GM23248 (cell line): ENCODE measurements at regions not wholly inside any gene's neighbourhood (a gene's known extent, or its start where the extent isn't known, plus 50 kb on each side); places are given as distances from the start of the nearest gene placed in this dataset.

ENCODE experiments used
- DNase-seq: peaks from one replicate; pipeline ENCODE4 v3.0.0-alpha.2; 2015
- H2AFZ ChIP-seq: fragments of 200-600 bp; sonication (generic); 2 replicates; pipeline ENCODE4 v1.6.1; 2016; ENCODE audit warnings: antibody characterized with exemption
- H3F3A ChIP-seq: fragments of 200-600 bp; sonication (generic); 2 replicates; pipeline ENCODE4 v1.6.1; 2016; ENCODE audit warnings: mild to moderate bottlenecking, antibody characterized with exemption, mixed run types; ENCODE audit not compliant: insufficient read depth
- H3K27ac ChIP-seq: fragments of 200-600 bp; sonication (generic); 2 replicates; pipeline ENCODE4 v1.5.1; 2016; ENCODE audit warnings: mild to moderate bottlenecking
- H3K27me3 ChIP-seq: fragments of 200-600 bp; sonication (generic); replicated peaks from 2 replicates; pipeline ENCODE4 v1.6.1; 2016; ENCODE audit warnings: mild to moderate bottlenecking; ENCODE audit not compliant: insufficient read depth
- H3K36me3 ChIP-seq: fragments of 200-600 bp; sonication (generic); 2 replicates; pipeline ENCODE4 v1.6.1; 2016; ENCODE audit warnings: low read depth, mild to moderate bottlenecking
- H3K4me1 ChIP-seq: fragments of 200-600 bp; sonication (generic); 2 replicates; pipeline ENCODE4 v1.6.1; 2016; ENCODE audit warnings: mild to moderate bottlenecking; ENCODE audit not compliant: insufficient read depth
- H3K4me2 ChIP-seq: fragments of 200-600 bp; sonication (generic); one replicate; pipeline ENCODE4 v1.6.1; 2016; ENCODE audit warnings: mild to moderate bottlenecking; ENCODE audit not compliant: unreplicated experiment
- H3K4me3 ChIP-seq: fragments of 200-600 bp; sonication (generic); 2 replicates; pipeline ENCODE4 v1.5.1; 2016; ENCODE audit warnings: mild to moderate bottlenecking
- H3K79me2 ChIP-seq: fragments of 200-600 bp; sonication (generic); 2 replicates; pipeline ENCODE4 v1.6.1; 2016; ENCODE audit warnings: mild to moderate bottlenecking; ENCODE audit not compliant: insufficient read depth
- H3K9ac ChIP-seq: fragments of 200-600 bp; sonication (generic); 2 replicates; pipeline ENCODE4 v1.6.1; 2016; ENCODE audit warnings: mild to moderate bottlenecking
- H3K9me2 ChIP-seq: fragments of 200-600 bp; sonication (generic); 2 replicates; pipeline ENCODE4 v1.6.1; 2016; ENCODE audit warnings: mixed run types, mild to moderate bottlenecking, moderate library complexity; ENCODE audit not compliant: insufficient read depth
- H3K9me3 ChIP-seq: fragments of 200-600 bp; sonication (generic); one replicate; pipeline ENCODE4 v1.6.1; 2017; ENCODE audit warnings: low read depth
- H4K20me1 ChIP-seq: fragments of 200-600 bp; sonication (generic); 2 replicates; pipeline ENCODE4 v1.6.0; 2016; ENCODE audit not compliant: insufficient read depth
- EZH2 ChIP-seq: fragments of 200-600 bp; sonication (generic); IDR thresholded peaks from 2 replicates; pipeline ENCODE4 v1.6.1; 2018; ENCODE audit warnings: antibody characterized with exemption, mild to moderate bottlenecking; ENCODE audit not compliant: insufficient read depth, poor library complexity, severe bottlenecking
- EZH2phosphoT487 ChIP-seq: fragments of 200-600 bp; sonication (generic); IDR thresholded peaks from 2 replicates; pipeline ENCODE4 v1.6.1; 2018; ENCODE audit warnings: antibody characterized with exemption, moderate library complexity, mild to moderate bottlenecking, low read depth; ENCODE audit not compliant: insufficient read depth
- WGBS, 2 experiments: methylation state at CpG; one replicate each; pipeline ENCODE4 v1.1.6; 2015 to 2017; ENCODE audit warnings: low lambda C conversion rate in 2 of 2, low coverage in 1 of 2; ENCODE audit errors: missing lambda C conversion rate in 2 of 2; 5-methylcytosine and 5-hydroxymethylcytosine counted together
- in situ Hi-C: fragments of 300-500 bp; cut with MboI; formaldehyde crosslinking; loops from 2 replicates; pipeline ENCODE4 v1.15.0; 2020

GRCh38 chr4:62210486-62210885 lies 1010.4 kb downstream of the ADGRL3 start:
- no peak overlapping the region for H3K4me3 ChIP-seq

GRCh38 chr4:62209757-62210485 lies 1009.8 kb downstream of the ADGRL3 start:
- in situ Hi-C loops: no loop called here
- TF ChIP-seq EZH2phosphoT487 (no peak), EZH2 (no peak)
- H3K4me1 ChIP-seq: no peaks in the 10 kb centered on the region

More at GRCh38 chr4:62210486-62210885, 1010.4 kb downstream of the ADGRL3 start:
- TF ChIP-seq EZH2phosphoT487 (no peak), EZH2 (no peak)
- H3K27me3 ChIP-seq: no peaks in the 10 kb centered on the region
- no peaks in the 10 kb centered on the region for H4K20me1 ChIP-seq
- H3K79me2 ChIP-seq: no peaks in the 10 kb centered on the region
- no peaks in the 10 kb centered on the region; the same call in 1 of the 2 replicates for H3K9me2 ChIP-seq
- peaks cover 3% of the 10 kb centered on the region for H3K9me3 ChIP-seq
- no peaks in the 10 kb centered on the region for H3K4me1 ChIP-seq
- H3K9ac ChIP-seq: no peak overlapping the region
- no peaks in the 10 kb centered on the region for H3K36me3 ChIP-seq
- in situ Hi-C loops: no loop called here
- DNase-seq: no peak
- H2AFZ ChIP-seq: no peak overlapping the region
- H3F3A ChIP-seq: no peaks in the 10 kb centered on the region
- H3K27ac ChIP-seq: no peak overlapping the region
- H3K4me2 ChIP-seq: no peak overlapping the region

GRCh38 chr4:62208921-62209320 lies 1008.8 kb downstream of the ADGRL3 start:
- Histone ChIP-seq H3K36me3 (no peaks in the 10 kb centered on the region), H3K27me3 (no peaks in the 10 kb centered on the region), H3K9me2 (no peaks in the 10 kb centered on the region; the same call in 1 of the 2 replicates), H3K4me1 (no peaks in the 10 kb centered on the region), H2AFZ (no peak overlapping the region), H4K20me1 (no peaks in the 10 kb centered on the region), H3K9me3 (peaks cover 3% of the 10 kb centered on the region), H3K4me2 (no peak overlapping the region), H3K4me3 (no peak overlapping the region), H3K79me2 (no peaks in the 10 kb centered on the region), H3K9ac (no peak overlapping the region), H3K27ac (no peak overlapping the region), H3F3A (no peaks in the 10 kb centered on the region)
- TF ChIP-seq EZH2 (no peak), EZH2phosphoT487 (no peak)
- DNase-seq: no peak
- WGBS, 2 experiments: 19 to 30% methylated on average over 4 of the region's 4 CpGs
- in situ Hi-C loops: no loop called here

More at GRCh38 chr4:62209757-62210485, 1009.8 kb downstream of the ADGRL3 start:
- WGBS, 2 experiments: 22 to 26% methylated on average over 4 of the region's 4 CpGs
- no peak for DNase-seq
- Histone ChIP-seq H3K36me3 (no peaks in the 10 kb centered on the region), H3K4me2 (no peak overlapping the region), H3K79me2 (no peaks in the 10 kb centered on the region), H3F3A (no peaks in the 10 kb centered on the region), H3K4me3 (no peak overlapping the region), H4K20me1 (no peaks in the 10 kb centered on the region), H3K9ac (no peak overlapping the region), H3K9me2 (no peaks in the 10 kb centered on the region; the same call in 1 of the 2 replicates), H3K9me3 (peaks cover 3% of the 10 kb centered on the region), H2AFZ (no peak overlapping the region), H3K27ac (no peak overlapping the region), H3K27me3 (no peaks in the 10 kb centered on the region)

- Histone ChIP-seq H4K20me1 (no peaks in the 10 kb centered on the region), H3K4me3 (no peak overlapping the region), H3K36me3 (no peaks in the 10 kb centered on the region), H3K27ac (no peak overlapping the region), H3K4me1 (no peaks in the 10 kb centered on the region), H3F3A (no peaks in the 10 kb centered on the region), H2AFZ (no peak overlapping the region), H3K9ac (no peak overlapping the region), H3K9me3 (no peaks in the 10 kb centered on the region), H3K9me2 (no peaks in the 10 kb centered on the region), H3K4me2 (no peak overlapping the region), H3K79me2 (no peaks in the 10 kb centered on the region), H3K27me3 (no peaks in the 10 kb centered on the region)
- DNase-seq: no peak
- 57 to 68% methylated on average over 4 of the region's 4 CpGs for WGBS, 2 experiments
- in situ Hi-C loops: no loop called here
- no peak for TF ChIP-seq EZH2phosphoT487
- no peak for TF ChIP-seq EZH2
Observed at GRCh38 chr4:62204136-62204535, 1004.0 kb downstream of the ADGRL3 start.
